ENCODE measurements at regions not wholly inside any gene's neighbourhood (a gene's known extent, or its start where the extent isn't known, plus 50 kb on each side); places are given as distances from the start of the nearest gene placed in this dataset.

DNA sequence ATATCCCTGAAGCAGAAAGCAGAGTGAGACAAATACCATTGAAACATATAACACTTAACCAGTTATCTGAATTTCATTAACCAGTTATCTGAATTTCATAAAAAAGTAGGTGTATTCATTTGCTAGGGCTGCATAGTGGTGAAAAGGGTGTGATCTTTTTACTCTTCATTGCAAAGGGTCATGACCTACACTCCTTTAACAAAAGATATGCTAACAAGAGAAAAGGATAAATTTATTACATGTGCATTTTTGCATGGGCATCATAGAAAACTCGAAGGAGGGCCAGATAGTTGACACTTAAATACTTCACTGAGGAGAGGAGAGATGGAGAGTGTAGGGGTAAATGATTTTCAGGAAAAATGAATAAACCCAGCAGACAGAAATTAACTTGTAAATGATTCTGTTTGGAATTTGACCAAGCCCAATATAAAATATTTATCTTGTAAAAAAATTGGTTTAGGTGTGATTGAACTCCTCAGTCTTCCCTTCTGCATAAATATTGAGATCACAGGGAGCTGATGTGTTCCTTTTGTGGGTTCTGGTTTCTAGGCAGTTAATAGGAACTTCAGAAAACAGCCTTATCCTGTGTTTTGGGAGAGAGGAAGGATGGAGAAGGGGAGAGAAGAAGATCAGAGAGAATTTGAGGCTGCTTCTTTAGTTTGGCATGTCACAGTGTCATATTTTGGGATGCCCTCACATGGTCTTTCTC lies 372.5 kb upstream of the SYT4 start:
- DNase-seq (ENCODE audit: low spot score), result no peak

DNA sequence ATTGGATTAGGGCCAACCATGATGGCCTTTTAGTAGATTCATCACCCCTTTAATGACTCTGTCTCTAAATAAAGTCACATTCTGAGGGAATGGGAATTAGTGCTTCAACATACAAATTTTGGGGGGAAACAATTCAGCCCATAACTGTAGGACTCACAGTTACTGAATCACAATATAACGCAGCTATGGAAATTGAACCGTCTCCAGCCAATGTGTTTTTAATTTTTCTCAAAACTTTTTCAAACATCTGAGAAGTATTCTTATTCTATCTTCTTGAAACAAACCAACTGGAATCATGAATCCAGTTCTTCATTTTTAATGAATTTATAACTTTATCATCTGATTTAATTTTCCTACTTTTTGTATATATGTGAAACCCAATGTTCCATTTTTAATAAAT lies 373.1 kb upstream of the SYT4 start:
- DNase-seq (ENCODE audit: low spot score), result no peak

DNA sequence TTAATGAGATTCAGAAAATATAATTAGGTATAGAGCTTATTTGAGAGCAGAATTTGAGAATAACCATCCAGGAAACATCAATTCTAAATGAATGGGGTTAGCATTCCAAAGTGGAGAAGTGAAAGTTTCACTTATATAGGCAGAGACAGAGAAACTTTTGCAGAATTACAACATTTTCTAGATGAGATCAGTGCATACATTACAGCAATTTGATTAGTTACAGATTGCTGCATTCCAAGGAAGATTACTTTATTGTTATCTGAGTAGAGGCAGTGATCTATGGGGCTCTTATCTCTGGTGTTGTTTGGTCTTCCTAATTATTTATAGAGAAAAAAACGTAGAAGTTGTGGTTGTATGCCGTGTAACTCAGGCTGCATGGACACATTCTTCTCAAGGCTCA lies 373.8 kb upstream of the SYT4 start:
- no peak for DNase-seq (ENCODE audit: low spot score)

DNA sequence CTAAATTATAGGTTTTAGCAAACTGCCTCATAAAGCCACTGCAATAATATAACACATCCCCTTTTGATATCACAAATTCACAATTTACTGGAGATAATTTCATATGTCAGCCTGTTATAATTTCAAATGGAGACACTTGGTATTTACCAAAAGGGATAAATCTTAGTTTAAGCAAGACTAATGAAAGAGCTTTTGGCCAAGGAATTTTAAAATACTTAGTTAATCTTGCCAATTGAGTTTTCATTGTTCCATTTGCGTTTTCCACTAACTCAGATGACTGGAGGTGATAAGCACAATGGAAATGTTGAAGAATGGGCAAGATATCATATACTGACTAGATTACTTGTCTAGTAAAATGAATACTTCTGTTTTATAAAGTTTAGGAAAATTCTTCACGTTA lies 379.3 kb upstream of the SYT4 start:
- DNase-seq (ENCODE audit: low spot score), result no peak

DNA sequence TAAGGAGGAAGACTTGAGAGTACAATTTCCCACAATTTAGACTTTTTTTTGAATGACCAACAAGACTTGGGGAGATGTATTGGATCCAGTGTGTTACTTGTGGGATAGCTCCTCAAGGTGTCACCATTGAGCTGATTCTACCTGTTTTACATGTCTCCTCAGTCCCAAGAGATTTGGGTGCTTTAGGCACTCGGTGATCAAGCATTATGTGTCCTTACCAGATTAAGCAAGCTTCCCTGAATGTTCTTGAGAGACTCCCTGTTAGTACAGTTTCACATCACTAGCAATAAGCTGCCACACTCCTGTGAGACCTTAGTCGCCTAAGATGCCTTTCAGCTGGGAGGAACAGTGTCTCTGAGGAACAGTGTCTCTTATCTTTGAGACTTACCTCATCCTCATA lies 384.3 kb upstream of the SYT4 start:
- peak; percentile 63 for DNase-seq (ENCODE audit: low spot score)

DNA sequence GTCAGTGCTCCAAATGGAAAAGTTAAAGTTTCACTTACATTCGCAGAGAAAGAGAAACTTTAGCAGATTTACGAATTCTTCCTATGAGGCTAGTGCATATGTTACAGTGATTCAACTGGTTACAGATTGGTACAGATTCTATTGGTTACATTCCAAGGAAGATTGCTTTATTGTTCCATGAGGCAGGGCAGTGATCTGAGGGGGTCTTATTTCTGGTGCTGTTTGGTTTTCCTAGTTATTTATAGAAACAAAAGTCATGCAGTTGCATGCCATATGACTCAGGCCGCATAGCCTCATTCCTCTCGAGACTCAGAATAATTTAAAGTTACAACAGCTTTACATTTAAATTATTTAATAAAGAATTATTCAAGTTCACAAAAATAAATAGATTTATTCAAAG lies 385.4 kb upstream of the SYT4 start:
- peak; percentile 15 for DNase-seq (ENCODE audit: low spot score)

DNA sequence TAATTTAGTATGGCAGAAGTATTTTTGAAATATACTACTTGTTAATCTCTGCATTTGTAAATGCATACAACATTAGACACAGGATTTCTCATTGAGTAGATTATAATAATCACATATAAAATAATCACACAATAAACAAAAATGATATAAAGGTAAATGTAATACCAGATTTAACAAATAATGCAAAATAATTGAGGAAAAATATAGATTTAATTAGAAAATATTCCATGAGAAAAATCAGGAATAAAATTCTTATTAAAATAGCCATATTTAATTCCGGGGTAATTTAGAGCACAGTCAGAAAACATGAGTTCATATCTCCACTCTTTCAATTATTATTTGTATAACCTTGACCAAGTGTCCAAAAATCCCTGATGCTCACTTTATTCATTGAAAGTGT lies 385.9 kb upstream of the SYT4 start:
- no peak for DNase-seq (ENCODE audit: low spot score)

DNA sequence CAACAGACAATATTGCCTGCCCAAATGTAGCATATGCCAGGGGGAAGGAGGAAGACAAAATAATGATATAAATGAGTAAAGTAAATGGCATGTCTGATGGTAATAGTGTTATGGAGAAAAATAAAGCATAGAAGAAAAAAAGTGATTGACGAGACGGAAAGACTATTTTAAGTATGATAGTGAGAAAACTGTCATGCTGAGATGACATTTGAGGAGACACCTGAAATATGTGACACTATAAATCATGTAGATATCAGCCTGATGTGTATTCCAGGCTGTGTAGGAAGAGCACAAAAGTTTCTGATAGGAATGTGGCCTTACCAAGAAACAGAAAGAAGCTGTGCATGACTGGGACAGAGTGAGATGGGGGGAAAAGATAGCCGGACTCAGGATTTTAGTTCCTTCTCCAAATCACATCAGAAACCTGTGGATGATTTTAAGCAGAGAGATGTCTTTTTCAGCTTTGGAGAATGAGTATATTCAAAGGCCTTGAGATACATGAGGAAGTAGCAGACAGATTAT lies 387.3 kb upstream of the SYT4 start:
- DNase-seq (ENCODE audit: low spot score), result no peak

DNA sequence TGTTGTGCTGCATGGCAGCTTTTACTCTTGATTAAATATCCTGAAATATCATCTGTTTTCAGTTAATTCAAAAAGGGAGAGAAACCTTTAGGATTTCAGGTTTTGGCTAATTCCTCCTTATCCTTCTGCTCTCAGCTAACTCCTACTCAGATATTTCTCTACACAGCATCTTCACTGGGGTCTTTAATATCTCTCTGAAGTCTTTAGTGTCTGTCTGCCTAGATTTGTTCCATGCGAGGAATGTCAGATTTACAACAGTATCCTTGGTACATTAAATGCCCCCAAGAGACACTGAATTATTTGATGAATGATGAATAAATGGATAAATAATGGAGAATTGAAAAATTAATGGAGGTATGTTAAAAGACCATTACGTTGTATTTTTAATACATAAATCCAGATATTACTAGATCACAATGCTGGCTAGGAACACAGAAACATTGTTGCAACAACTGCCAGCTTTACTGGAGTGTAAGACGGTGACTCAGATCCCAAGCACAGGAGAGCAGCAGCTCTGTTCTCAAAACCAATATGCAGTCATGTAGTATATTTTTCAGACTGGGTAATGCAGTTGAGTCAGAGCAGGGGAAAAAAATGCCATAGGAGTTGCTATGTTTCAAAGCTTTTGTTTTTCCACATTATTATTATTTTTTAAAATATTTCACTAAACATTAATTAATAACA lies 388.0 kb upstream of the SYT4 start:
- peak; percentile 20 for DNase-seq (ENCODE audit: low spot score)

DNA sequence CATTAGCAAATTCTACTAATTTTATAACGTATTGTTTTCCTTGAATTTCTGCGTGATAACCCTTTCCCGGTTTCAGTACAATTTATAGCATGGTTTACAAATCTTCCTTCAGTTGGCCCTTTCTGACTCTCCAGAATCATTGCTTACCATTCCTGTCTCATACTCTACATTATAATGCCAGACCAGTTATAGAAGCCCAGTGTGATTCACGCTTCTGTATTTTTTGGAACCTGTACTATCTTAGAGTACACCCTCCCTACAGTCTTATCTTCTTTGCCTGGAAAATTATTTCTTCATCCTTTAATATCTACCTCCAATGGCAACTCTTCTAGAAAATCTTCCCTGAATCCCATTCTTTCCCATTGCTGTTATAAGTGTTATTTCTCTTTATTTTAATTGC lies 391.6 kb upstream of the SYT4 start:
- DNase-seq (ENCODE audit: low spot score), result no peak

DNA sequence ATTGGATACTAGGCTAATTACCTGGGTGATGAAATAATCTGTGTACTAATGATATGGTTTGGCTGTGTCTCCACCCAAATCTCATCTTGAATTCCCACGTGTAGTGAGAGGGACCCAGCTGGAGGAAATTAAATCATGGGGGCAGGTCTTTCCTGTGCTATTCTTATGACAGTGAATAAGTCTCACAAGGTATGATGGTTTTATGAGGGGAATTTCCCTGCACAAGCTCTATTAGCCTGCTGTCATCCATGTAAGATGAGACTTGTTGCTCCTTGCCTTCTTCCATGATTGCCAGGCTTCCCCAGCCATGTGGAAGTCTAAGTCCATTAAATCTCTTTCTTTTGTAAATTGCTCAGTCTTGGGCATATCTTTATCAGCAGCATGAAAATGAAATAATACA lies 394.1 kb upstream of the SYT4 start:
- DNase-seq (ENCODE audit: low spot score), result no peak

DNA sequence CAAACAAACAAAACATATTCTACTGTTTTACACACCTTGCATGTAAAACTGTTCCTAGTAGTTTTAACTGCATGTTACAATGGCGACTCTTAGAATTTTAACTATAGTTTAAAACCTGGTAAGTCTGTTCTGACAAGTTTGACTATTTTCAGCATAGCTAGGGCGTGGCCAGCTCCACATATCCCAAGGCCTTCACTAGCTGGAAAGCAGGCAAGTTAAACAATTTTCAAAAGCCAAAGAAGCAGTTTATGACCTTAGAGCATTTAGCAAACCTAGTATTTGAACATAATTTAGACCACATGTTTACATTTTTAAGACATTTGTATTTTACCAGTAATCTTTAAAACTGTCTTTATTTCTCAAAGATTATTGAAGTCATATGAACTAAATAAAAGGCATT lies 402.8 kb upstream of the SYT4 start:
- no peak for DNase-seq (ENCODE audit: low spot score)

DNA sequence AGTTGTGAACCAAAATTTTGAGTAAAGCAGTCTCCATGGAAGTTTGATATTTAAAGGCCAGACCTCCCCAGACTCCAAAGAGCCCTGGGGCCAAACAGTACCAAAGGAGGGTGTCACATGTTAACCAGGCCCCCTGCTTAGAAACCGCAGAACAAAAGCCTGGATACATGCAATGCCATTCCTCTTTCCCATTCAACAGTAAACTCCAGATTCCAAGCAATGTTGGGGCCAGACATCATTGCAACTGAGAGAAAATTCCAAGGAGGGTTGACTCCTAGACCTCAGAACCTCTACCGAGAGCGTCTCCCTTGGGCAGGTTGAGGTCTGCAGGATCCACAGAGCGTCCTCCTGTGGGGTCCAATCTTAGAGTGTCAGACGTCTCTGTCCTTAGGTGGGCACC lies 404.4 kb upstream of the SYT4 start:
- DNase-seq (ENCODE audit: low spot score), result no peak

DNA sequence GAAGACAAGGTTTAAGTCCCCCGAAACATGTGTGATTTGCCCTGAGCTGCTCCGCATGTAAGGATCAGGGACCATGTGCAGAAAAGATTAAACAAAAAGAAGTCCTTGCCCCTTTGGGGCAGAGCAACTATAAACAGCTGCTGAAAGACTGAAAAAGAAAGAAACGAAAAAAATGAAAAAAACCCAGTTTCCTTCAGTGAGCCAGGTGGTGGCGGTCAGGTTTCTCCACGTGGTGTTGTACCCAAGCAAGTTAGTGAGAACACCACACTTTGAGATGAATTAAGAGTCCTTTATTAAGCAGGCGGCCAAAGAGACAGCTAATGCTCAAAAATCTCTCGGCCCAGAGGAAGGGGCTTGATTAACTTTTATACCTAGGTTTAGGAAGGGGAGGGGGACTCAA lies 404.9 kb upstream of the SYT4 start:
- no peak for DNase-seq (ENCODE audit: low spot score)

DNA sequence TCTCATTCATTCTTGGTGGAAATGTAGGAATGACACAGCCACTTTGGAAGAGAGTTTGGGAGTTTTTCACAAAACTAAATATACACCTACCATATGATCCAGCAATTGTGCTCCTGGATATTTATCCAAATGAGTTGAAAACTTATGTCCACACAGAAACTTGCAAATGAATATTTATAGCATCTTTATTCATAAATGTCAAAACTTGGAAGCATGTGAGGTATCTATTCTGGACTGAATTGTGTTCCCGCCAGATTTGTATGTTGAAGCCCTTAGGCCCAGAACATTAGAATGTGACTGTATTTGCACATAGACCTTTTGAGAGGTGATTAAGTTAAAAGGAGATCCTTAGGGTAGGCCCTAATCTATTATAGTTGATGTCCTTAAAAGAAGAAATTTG lies 409.4 kb upstream of the SYT4 start:
- DNase-seq (ENCODE audit: low spot score), result no peak

DNA sequence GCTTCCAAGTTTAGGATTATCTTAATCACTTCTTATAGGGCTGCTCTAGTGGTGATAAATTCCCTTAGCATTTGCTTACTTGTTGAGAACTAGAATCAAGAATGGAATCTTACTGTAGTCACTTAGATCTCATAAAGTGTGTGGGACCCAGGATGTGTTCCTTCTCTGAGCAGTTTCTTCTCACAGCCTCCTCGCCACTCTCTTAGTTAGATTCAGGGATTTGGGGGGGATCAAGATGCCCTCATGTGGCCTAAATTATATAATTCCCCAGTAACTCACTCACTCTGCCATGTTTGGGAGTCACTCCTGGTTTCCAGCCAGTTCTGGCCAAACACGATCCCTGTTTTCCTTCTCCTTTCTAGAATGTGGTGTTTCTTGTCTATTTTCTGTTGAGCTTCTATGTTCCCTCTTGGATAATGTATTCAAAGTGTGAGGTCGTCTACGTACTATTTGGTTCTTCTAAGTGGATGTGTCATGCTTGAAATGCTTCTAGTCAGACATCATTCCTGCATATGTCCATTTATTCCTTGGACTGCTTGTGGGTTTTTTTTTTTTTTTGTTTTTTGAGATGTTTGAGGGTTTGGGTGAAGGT lies 414.9 kb upstream of the SYT4 start:
- DNase-seq (ENCODE audit: low spot score), result no peak

DNA sequence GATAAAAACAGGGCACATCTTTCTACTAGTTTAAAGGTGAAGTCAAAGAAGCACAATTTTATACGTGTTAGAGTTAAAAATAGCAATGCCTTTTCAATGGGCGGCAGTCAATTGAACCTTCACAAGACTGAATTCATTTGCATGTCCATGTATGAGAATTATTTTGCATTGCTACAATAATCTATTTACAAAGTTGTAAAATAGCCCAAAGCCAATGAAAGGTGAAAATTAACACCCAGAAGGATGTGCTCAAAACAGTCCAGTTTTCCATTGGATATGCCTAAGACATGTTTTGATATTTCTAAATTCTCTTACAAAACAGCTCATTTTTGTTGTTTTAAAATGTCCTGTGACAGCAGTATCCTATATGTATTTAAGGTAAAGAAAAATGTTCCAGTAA lies 425.1 kb upstream of the SYT4 start:
- no peak for DNase-seq (ENCODE audit: low spot score)

DNA sequence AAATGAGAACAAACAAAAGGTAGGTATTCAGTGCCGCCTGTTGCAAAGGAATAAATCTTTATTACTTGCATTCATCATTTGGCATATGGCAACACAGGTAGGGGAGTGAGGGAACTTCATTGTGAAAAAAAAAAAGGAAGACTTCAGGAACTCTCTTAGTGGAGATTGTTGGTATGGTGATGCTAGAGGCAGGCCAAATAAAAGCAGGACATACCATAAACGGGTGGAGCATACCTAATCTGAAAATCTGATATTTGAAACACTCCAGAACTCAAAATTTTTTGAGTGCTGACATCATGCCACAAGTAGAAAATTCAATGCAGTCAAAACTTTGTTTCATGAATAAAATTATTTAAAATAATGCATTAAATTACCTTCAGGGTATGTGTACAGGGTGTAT lies 425.8 kb upstream of the SYT4 start:
- DNase-seq (ENCODE audit: low spot score), result no peak

DNA sequence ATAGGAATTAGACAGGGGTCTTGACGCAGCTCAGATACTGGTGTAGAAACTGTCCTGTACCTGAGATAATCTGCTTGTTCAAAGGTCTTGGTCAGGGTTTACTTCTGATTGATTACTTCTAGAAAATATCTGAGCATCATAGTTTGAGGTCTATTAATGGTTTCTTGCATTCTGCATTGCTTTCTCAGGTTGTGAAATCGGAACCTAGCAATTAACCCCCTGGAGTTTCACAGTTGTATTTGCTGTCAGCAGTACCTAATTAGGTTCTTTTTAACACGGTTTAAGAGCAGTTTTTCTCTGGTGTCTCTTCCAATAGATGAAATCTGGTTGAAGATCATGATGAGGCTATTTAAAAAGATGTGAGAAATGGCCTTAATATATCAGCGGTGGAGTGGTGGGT lies 428.6 kb upstream of the SYT4 start:
- DNase-seq (ENCODE audit: low spot score), result no peak

DNA sequence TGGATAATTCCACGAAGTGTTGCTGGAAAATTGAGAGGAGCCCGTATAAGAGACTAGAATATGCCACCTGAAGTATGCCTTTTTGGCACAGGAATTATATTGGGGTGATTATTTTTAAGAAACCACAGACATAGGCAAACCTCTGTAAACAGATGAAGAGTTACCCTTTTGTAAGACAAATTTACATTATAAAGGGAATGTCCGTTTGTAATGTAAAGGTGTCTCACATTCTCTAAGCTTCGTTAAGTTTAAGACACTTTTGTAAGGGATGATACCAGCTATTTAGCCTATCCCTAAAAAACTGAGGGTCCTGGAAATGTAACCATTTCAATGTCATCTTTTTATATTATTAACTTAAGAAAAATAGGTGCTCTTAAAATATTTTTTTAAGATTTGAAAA lies 432.8 kb upstream of the SYT4 start:
- DNase-seq (ENCODE audit: low spot score), result no peak

DNA sequence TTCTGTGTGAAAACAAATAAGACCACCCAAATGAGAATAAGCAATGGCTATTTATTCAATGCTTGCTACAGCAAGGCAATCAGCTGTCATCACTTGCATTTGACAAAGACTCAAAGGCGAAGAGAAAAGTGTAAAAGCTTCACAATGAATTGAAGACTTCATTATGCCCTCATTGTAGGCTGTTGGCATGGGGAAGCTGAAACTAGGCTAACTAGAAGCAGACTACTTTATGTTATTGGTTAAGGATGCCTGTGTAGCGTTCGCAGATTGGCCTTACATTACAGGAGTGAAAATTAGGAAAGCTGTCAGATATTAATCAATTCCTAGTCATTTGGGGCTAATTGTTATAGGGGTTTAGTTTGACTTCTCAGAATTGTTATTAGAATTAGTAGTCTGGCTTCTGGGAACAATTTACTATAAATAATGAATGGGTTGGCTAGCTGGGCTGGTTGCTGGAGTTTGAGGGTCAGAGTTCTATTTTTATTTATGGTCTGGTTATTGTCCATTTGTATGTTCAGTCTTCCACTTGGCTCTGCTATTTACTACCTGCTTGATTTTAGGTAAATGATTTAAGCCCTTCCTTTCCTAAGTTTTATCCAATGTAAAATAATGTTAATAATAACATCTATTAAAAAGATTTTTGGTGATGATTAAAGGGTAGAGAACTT lies 437.2 kb upstream of the SYT4 start:
- DNase-seq (ENCODE audit: low spot score), result no peak

DNA sequence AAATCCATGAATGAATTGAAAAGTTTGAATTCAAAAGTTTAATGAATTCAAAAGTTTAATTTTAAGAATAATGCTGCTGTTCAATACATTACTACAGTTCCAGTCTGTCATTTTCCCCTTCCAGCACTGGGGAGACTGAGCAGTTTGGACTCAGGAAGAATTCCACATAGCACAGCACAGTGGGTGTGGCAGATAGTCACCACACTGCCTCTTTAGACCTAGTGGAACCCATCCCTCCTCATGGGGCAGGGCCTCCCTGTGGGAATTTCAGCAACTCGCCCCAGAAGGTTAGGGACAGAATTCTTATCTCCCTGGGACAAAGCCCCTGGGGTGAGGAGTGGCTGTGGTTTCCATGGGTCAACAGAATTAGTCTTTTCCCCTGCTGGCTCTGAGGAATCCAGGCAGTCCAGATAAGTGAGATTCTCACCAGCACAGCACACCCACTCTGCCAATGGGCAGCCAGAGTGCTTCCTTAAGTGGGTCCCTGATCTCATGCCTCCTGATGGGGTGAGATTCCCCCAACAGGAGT lies 442.0 kb upstream of the SYT4 start:
- no peak for DNase-seq (ENCODE audit: low spot score)

DNA sequence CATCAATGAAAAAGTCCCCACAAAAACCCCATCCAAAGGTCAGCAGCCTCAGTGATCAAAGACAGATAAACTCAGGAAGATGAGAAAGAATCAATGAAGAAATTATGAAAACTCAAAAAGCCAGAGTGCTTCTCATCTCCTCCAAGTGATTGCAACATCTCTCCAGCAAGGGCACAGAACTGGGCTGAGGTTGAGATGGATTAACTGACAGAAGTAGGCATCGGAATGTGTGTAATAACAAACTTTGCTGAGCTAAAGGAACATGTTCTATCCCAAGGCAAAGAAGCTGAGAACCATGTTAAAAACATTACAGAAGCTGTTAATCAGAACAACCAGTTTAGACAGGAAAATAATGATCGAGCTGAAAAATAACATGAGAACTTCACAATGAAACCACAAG lies 442.8 kb upstream of the SYT4 start:
- DNase-seq (ENCODE audit: low spot score), result no peak
